ENCODE measurements at regions not wholly inside any gene's neighbourhood (a gene's known extent, or its start where the extent isn't known, plus 50 kb on each side); places are given as distances from the start of the nearest gene placed in this dataset.

DNA sequence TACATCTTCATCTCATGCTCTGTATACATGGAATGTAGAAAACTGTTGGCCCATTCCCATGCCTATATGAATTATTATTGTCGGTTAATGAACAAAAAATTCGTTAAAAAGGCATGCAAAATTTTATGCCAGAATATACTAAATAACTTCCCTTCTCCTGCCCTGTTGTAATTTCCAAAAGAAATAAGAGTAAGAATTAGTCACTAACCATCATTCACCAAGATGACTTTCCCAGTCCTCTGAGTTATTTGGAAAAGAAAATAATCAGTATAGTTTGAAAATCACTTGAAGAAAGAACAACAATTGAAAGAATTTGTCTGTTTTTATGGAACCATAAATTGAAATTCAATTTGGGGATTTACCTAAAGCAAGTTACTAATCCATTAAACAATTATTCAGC is 1149.1 kb upstream of the RAG2 start:
- TF ChIP-seq GATA1 (IDR thresholded peaks at IDR 0.05; ENCODE audit: low read depth, low read length), result no peak
- TF ChIP-seq POLR2A (IDR thresholded peaks at IDR 0.05; ENCODE audit: low read length), result no peak
- DNase-seq, result no peak

DNA sequence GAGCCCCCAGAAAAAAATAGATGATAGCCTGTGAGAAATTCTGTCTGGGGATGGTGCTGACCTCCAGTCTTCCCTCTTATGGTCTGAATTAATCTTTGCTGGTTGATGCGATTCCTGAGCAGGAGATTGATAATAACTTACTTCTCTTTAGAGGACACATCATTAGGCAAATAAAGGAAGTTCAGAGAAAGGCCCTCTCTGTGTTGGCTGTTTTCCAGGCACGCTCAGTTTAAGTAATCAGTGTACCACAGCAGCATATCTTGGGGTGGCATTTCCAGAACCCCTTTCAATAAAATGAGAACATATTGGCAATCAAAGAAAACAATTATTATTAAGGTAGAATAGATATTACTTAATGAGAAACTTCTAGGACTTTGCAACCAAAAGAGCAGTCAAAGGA is 1129.3 kb upstream of the RAG2 start:
- DNase-seq, result no peak
- TF ChIP-seq GATA1 (IDR thresholded peaks at IDR 0.05; ENCODE audit: low read depth, low read length) (no peak), POLR2A (IDR thresholded peaks at IDR 0.05; ENCODE audit: low read length) (no peak)

DNA sequence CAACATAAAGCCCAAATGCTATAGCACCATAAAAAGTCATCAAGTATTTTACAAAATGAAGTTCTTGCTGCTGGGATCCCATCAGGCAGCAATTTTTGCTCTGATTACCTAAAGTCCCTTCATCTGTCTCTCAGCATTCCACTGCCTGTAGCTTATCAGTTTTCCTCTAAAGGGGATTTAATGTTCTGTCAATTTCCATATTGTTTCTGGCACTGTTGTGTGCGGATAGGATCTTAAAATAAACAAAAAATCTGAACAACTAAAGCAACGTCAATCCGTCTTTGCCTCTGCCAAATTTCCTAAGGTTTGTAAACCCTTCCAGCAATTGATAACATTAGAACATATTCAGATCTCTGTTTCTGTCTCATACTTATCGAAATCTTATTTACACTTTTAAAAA is 1126.3 kb upstream of the RAG2 start:
- DNase-seq, result no peak
- TF ChIP-seq POLR2A (IDR thresholded peaks at IDR 0.05; ENCODE audit: low read length) (no peak), GATA1 (IDR thresholded peaks at IDR 0.05; ENCODE audit: low read depth, low read length) (no peak)

DNA sequence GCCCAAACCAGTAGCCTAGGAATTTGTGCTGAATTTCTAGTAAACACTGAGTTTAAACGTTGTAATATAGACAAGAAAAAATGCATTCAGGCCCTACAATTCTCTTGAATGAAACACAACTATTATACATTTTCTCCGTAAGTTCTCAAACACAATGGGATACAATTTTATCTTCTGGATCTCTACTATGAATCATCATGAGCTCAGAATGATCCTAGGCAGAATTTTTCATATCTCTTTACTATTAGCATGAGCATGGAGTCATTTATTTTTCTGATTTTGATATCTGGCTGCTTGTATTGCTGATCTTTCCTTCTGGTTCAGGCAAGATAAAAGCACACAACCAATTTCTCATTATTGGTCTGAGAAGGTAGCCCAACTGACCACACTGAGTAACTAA is 1123.4 kb upstream of the RAG2 start:
- peak; percentile 20 to 72 for DNase-seq
- TF ChIP-seq GATA1 (IDR thresholded peaks at IDR 0.05; ENCODE audit: low read depth, low read length) (no peak), POLR2A (IDR thresholded peaks at IDR 0.05; ENCODE audit: low read length) (no peak)

DNA sequence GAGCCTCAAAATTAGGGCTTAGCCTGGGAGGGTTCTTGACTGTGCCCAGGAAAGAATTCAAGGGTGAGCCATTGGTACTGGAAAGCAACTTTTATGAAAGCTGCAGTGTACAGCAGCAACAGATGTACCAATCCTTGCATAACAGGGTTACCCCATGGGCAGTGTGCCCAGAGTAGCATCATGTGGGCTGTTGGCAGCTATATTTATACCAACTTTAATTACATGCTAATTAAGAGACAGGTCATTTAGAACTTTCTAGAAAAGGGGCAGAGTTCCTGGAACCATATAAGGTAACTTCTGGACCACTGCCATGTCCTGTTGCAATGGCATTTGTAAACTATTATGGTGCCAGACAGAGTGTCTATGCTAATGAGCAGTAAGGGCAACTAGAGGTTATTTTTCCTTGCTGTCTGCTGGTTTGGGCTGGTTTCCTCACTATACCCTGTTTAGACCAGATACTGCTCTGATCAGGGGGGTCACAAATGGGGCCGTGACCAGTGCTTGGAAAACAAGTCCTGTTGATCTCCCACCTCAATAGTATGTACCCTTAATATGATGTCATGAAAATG is 1120.5 kb upstream of the RAG2 start:
- no peak for TF ChIP-seq POLR2A (IDR thresholded peaks at IDR 0.05; ENCODE audit: low read length)
- TF ChIP-seq GATA1 (IDR thresholded peaks at IDR 0.05; ENCODE audit: low read depth, low read length), result no peak
- DNase-seq, result no peak

DNA sequence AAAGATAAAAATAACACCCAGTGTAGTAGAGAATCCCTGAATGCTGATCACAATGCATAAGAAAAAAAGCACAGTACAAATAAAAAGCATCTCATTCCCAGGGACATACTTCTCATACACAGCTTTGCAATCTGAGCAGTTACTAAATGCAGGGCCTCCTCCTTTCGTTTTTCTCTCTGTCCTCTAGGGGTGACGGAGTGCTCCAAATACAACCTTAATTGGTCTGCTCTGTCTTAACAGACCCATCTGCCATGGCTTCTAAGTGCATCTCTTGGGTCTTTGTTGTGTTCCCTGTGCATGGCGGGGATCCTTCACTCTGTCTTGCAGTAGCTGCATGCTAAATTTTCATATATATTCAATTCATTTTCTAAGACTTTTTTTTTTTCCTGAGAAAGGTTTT is 1114.2 kb upstream of the RAG2 start:
- TF ChIP-seq POLR2A (IDR thresholded peaks at IDR 0.05; ENCODE audit: low read length), result no peak
- no peak for TF ChIP-seq GATA1 (IDR thresholded peaks at IDR 0.05; ENCODE audit: low read depth, low read length)

DNA sequence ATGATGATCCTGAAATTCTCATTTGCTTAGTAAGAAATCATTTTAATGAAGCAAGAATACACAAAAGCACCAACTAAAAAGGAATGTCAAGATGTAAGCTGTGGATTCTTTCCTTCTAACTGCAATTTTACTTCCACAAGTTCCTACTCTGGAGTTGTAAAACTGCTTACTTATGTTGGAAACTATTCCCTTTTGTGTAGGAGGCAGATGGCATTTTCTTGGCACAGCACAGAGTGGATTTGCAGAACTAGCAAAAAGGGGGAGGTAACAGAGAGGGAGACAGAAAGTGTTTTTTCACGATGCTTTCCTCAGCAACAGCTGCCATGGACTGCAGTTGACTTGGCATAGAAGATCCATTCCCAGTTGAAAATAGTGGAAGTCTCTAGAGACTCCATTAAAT is 1112.0 kb upstream of the RAG2 start:
- DNase-seq, result no peak
- no peak for TF ChIP-seq POLR2A (IDR thresholded peaks at IDR 0.05; ENCODE audit: low read length)
- no peak for TF ChIP-seq GATA1 (IDR thresholded peaks at IDR 0.05; ENCODE audit: low read depth, low read length)

More for the DNA sequence above, 1114.2 kb upstream of the RAG2 start:
- DNase-seq, result peak in 1 of 2 experiments; percentile 9

DNA sequence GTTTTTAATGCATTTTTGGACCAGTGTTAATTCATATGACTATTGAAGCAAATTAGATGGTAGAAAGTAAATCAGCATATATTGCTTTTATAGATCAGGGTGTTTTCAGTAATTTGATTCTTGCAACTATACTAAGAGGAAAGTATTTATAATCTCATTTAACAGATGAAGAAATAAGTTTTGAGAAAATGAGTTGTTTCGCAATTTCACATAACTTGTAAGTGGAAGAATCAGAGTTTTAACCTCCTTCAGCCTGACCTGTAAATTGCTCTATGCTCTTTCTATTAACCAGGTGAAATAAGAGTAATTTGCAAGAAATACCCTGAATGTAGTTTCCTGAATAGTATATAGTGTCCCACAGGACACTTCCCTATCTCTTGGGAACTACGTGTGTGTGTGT is 1106.8 kb upstream of the RAG2 start:
- TF ChIP-seq POLR2A (IDR thresholded peaks at IDR 0.05; ENCODE audit: low read length) (no peak), GATA1 (IDR thresholded peaks at IDR 0.05; ENCODE audit: low read depth, low read length) (no peak)
- no peak for DNase-seq

DNA sequence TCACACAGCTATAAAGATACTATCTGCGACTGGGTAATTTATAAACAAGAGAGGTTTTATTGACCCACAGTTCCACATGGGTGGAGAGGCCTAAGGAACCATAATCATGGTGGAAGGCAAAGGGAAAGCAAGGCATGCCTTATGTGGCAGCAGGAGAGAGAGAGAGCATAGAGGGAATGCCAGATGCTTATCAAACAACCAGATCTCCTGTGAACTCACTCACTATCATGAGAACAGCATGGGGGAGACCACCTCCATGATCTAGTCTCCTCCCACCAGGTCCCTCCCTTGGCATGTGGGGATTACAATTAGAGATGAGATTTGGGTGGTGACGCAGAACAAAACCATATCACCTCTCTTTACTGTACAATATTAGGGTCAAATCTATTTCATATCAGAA is 1101.6 kb upstream of the RAG2 start:
- DNase-seq, result no peak
- TF ChIP-seq GATA1 (IDR thresholded peaks at IDR 0.05; ENCODE audit: low read depth, low read length) (no peak), POLR2A (IDR thresholded peaks at IDR 0.05; ENCODE audit: low read length) (no peak)

DNA sequence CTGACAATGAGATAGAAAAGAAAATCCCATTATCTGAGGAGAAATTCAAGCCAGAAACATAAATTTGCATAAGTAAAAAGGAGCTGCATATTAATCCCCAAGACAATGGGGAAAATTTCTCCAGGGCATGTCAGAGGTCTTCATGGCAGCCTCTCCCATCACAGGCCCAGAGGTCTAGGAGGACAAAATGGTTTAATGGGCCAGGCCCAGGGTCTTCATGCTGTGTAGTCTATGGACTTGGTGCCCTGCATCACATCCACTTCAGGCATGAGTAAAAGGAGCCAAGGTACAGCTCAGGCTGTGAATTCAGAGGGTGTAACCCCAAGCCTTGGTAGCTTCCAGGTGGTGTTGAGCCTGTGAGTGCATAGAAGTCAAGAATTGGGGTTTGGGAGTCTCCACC is 1097.2 kb upstream of the RAG2 start:
- TF ChIP-seq POLR2A (IDR thresholded peaks at IDR 0.05; ENCODE audit: low read length) (no peak), GATA1 (IDR thresholded peaks at IDR 0.05; ENCODE audit: low read depth, low read length) (no peak)
- no peak for DNase-seq

DNA sequence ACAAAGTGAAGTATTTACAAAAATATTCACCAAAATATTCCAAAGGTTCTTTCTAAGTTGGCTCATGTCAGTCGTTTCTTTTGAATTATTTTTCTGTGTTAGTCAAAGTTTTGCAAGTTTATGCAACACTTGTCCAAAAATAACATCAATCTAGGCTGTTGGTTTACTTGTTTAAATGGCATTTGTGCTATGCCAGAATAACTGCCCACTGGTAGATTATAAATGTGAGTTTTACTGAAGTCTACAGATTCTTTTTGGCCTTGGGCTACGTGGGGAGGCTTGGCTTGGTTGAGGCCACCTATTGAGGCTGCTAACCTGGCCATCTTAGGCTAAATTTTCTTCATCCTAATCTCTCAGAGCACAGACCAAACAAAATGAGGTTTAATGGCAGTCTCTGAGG is 1091.9 kb upstream of the RAG2 start:
- no peak for DNase-seq
- TF ChIP-seq GATA1 (IDR thresholded peaks at IDR 0.05; ENCODE audit: low read depth, low read length) (no peak), POLR2A (IDR thresholded peaks at IDR 0.05; ENCODE audit: low read length) (no peak)

DNA sequence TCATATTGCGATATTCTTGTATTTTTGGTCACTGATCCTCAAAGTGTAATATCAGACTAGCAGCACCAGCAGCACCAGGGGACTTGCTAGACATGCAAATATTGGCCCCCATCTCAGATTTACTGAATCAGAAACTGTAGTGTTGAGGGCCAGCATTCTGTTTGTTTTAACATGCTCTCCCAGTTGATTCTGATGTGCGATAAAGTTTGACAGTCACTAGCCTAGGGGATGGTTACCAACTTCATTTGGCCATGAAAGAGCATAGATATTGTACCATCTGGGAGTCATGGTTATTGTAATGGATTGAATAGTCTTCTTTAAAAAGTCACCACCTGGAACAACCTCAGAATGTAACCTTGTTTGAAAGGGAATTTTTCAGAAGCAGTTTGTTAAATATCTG is 1090.4 kb upstream of the RAG2 start:
- no peak for DNase-seq
- TF ChIP-seq POLR2A (IDR thresholded peaks at IDR 0.05; ENCODE audit: low read length) (no peak), GATA1 (IDR thresholded peaks at IDR 0.05; ENCODE audit: low read depth, low read length) (no peak)

DNA sequence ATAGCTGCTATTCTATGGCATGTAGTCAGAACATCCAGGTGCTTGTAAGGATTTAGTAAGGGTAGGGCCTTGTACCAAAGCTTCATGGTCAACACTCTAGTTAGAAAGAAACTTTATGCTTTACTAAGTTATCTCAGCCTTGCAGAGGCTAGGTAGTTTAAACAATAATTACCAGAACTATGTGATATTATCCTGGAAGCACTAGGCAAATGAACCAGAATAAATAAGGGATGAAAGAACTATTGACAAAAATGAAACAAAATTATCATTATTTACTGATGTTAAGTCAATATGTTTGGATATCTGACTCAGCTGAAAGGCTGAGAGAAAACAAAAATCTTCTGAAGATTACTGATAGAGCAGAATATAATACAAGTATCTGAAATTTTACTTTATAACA is 1089.1 kb upstream of the RAG2 start:
- TF ChIP-seq POLR2A (IDR thresholded peaks at IDR 0.05; ENCODE audit: low read length) (no peak), GATA1 (IDR thresholded peaks at IDR 0.05; ENCODE audit: low read depth, low read length) (no peak)
- no peak for DNase-seq

DNA sequence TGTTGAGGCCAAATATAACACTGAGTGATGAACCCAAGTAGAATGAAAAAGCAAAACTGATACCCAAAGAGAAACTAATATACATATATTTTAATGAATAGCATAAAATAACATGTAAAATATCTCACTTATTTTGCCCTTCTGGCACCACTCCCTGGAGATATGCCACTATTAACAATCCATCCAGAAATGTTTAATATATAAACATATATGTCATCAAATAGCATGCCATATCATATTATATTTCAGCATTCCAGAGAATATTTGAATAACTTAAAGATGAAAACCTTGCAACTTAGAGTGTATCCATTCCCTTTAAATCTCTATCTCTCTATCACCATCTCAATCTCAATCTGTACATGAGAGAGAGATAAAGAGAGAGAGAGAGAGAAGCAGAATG is 1073.3 kb upstream of the RAG2 start:
- no peak for DNase-seq
- no peak for TF ChIP-seq GATA1 (IDR thresholded peaks at IDR 0.05; ENCODE audit: low read depth, low read length)
- no peak for TF ChIP-seq POLR2A (IDR thresholded peaks at IDR 0.05; ENCODE audit: low read length)

DNA sequence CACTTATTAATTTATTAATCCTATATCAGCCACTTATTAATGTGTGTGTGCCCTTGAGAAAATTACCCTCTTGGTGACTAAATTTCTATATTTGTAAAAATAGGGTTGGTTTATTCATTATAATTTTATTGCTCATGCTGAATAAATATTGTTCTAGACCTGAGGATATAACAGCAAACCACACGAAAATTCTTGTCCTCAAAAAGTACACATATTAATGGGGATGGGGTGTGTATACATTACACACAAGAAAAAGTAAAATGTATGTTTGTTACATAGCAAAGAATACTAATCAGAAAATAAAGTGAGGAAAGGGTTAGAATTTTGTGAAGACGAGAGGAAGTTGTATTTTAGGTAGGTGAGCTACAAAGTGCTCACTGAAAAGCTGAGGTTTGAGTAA is 1068.9 kb upstream of the RAG2 start:
- DNase-seq, result no peak
- no peak for TF ChIP-seq POLR2A (IDR thresholded peaks at IDR 0.05; ENCODE audit: low read length)
- TF ChIP-seq GATA1 (IDR thresholded peaks at IDR 0.05; ENCODE audit: low read depth, low read length), result no peak

DNA sequence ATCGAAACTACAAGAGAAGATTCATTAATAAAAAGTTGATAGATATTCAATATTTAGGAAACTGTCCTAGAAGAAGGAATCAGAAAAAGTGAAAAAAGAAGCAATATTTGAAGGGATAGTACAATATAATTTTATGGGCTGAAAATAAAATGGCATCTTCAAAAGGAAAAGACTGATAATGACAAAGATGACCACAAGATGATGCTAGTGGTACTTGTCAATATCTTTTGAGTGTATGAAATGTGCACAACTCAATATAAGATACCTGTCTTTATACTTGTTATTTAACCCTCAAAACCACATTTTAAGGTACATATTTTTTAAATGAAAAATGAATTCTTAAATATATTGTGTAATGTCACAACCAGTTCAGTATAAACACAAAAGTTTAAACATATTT is 1059.6 kb upstream of the RAG2 start:
- peak; percentile 0 to 6 for DNase-seq

More for the DNA sequence above, 1059.6 kb upstream of the RAG2 start:
- no peak for TF ChIP-seq POLR2A (IDR thresholded peaks at IDR 0.05; ENCODE audit: low read length)
